ENCODE measurements at regions not wholly inside any gene's neighbourhood (a gene's known extent, or its start where the extent isn't known, plus 50 kb on each side); places are given as distances from the start of the nearest gene placed in this dataset.
"Not testable (repeated sequence)": the region's sequence is repeated elsewhere in the genome, so short reads cannot be mapped to it uniquely, and the experiment has no call there.

GRCh38 chr1:67482733-67483482 is 52.7 kb upstream of the SERBP1 start:
- H3K27ac Mint-ChIP-seq, result no peak overlapping the region
- H3K36me3 Mint-ChIP-seq, result no peaks in the 10 kb centered on the region
- no peaks in the 10 kb centered on the region for H3K9me3 Mint-ChIP-seq
- no peaks in the 10 kb centered on the region for H3K27me3 Mint-ChIP-seq
- H3K4me1 Mint-ChIP-seq, result peaks cover 3% of the 10 kb centered on the region
- no peak overlapping the region for H3K4me3 Mint-ChIP-seq

DNA sequence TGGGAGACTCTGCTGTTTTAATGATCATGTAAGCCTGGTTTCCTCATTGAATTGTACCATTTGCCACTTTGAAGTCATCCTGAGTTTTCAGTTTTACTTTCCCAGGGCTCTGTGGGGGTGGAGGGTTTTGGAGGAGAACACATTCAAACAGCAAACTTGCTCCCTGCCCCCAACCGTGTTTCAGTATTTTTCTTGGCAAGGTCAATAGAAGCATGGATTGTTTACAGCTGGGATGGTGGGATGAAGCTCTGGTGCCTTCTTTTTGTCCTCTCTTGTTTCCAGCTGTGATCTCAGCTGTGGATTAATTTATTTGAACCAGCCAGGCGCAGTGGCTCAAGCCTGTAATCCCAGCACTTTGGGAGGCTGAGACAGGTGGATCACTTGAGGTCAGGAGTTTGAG is 54.3 kb upstream of the SERBP1 start:
- Mint-ChIP-seq H3K27ac (no peak overlapping the region), H3K4me1 (no peaks in the 10 kb centered on the region), H3K9me3 (no peaks in the 10 kb centered on the region), H3K36me3 (no peaks in the 10 kb centered on the region), H3K27me3 (no peaks in the 10 kb centered on the region), H3K4me3 (no peak overlapping the region)

- no peak overlapping the region for H3K27ac Mint-ChIP-seq
- H3K4me1 Mint-ChIP-seq, result no peaks in the 10 kb centered on the region
- H3K36me3 Mint-ChIP-seq, result no peaks in the 10 kb centered on the region
- no peaks in the 10 kb centered on the region for H3K27me3 Mint-ChIP-seq
- H3K9me3 Mint-ChIP-seq, result no peaks in the 10 kb centered on the region
- H3K4me3 Mint-ChIP-seq, result no peak overlapping the region
Observed at GRCh38 chr1:67485046-67485811, 55.0 kb upstream of the SERBP1 start.

GRCh38 chr1:67489643-67490042 is 59.4 kb upstream of the SERBP1 start:
- no peaks in the 10 kb centered on the region for H3K36me3 Mint-ChIP-seq
- H3K4me3 Mint-ChIP-seq, result no peak overlapping the region
- no peaks in the 10 kb centered on the region for H3K9me3 Mint-ChIP-seq
- no peaks in the 10 kb centered on the region for H3K27me3 Mint-ChIP-seq
- H3K4me1 Mint-ChIP-seq, result no peaks in the 10 kb centered on the region
- H3K27ac Mint-ChIP-seq, result no peak overlapping the region

DNA sequence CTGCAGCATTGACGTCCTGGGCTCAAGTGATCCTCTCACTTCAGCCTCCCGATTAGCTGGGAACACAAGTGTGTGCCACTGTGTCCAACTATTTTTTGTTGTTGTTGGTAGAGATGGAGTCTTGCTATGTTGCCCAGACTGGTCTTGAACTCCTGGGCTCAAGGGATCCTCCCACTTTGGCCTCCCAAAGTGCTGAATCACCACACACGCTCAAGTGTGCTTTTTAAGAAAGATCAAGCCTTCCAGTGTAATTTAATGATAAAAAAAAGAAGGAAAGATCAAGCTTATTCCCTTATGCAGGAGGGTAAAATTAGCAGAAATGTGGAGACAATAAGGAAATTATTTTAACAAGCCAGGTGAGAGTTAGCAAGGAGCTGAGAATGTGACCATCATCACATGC is 61.1 kb upstream of the SERBP1 start:
- Mint-ChIP-seq H3K27me3 (no peaks in the 10 kb centered on the region), H3K4me3 (no peak overlapping the region), H3K4me1 (no peaks in the 10 kb centered on the region), H3K36me3 (no peaks in the 10 kb centered on the region), H3K27ac (no peak overlapping the region), H3K9me3 (no peaks in the 10 kb centered on the region)

- Mint-ChIP-seq H3K27ac (no peak overlapping the region), H3K36me3 (no peaks in the 10 kb centered on the region), H3K4me3 (no peak overlapping the region), H3K4me1 (no peaks in the 10 kb centered on the region), H3K9me3 (no peaks in the 10 kb centered on the region), H3K27me3 (no peaks in the 10 kb centered on the region)
Observed at GRCh38 chr1:67493148-67493547, 62.9 kb upstream of the SERBP1 start.

DNA sequence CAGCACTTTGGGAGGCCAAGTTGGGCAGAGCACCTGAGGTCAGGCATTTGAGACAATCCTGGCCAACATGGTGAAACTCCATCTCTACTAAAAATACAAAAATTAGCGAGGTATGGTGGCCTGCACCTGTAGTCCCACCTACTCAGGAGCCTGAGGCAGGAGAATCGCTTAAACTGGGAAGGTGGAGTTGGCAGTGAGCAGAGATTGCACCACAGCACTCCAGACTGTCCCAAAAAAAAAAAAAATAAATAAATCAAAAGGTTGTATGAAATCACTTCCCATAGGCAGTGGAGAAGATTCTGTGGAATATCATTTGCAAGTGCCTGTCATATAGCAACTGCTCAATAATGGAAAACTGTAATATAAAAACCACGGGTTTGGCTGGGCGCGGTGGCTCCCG is 65.1 kb upstream of the SERBP1 start:
- H3K4me3 Mint-ChIP-seq, result no peak overlapping the region
- H3K9me3 Mint-ChIP-seq, result no peaks in the 10 kb centered on the region
- H3K27me3 Mint-ChIP-seq, result no peaks in the 10 kb centered on the region
- H3K4me1 Mint-ChIP-seq, result peaks cover 1% of the 10 kb centered on the region
- H3K36me3 Mint-ChIP-seq, result no peaks in the 10 kb centered on the region
- H3K27ac Mint-ChIP-seq, result no peak overlapping the region

DNA sequence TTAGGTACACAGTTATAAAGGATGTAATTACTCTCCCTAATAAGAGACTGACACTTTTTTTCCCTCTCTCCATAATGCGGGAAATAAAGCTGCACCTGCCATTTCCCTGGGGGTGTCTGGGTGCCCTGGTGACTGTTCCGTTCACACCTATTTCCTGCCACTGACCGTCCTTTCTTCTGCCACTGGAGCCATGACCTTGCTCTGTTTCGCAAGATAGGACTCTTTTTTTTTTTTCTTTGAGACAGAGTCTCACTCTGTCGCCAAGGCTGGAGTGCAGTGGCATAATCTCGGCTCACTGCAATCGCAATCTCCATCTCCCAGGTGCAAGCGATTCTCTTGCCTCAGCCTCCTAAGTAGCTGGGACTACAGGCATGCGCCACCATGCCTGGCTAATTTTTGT is 66.1 kb upstream of the SERBP1 start:
- Mint-ChIP-seq H3K4me1 (peaks cover 5% of the 10 kb centered on the region), H3K36me3 (no peaks in the 10 kb centered on the region), H3K9me3 (no peaks in the 10 kb centered on the region), H3K4me3 (no peak overlapping the region), H3K27ac (no peak overlapping the region), H3K27me3 (no peaks in the 10 kb centered on the region)

GRCh38 chr1:67500413-67500959 is 70.3 kb upstream of the SERBP1 start:
- no peaks in the 10 kb centered on the region for H3K27me3 Mint-ChIP-seq
- H3K36me3 Mint-ChIP-seq, result no peaks in the 10 kb centered on the region
- no peak overlapping the region for H3K4me3 Mint-ChIP-seq
- peaks cover 5% of the 10 kb centered on the region for H3K4me1 Mint-ChIP-seq
- H3K9me3 Mint-ChIP-seq, result no peaks in the 10 kb centered on the region
- peak overlapping the region; percentile 46 for H3K27ac Mint-ChIP-seq

DNA sequence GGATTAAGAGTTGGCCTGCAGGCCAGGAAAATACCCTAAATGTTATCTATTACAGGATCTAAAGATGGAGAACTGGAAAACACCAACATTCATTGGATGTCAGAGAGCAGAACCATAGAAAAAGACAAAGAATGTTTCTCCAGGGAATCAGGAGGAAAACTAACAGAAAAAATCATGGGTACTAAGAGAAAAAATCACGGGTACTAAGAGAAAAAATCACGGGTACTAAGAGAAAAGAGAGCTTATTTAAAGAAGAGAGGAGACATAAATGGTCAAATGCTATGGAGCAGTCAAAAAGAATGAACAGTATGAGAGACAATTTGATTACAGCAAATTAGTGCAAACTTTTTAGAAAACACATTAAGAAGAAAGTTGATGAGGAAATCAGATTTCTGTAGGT is 73.8 kb upstream of the SERBP1 start:
- Mint-ChIP-seq H3K36me3 (no peaks in the 10 kb centered on the region), H3K27ac (no peak overlapping the region), H3K27me3 (no peaks in the 10 kb centered on the region)

GRCh38 chr1:67513392-67514294 is 83.4 kb upstream of the SERBP1 start:
- not testable (repeated sequence) for H3K4me3 Mint-ChIP-seq, H3K27me3 Mint-ChIP-seq, H3K9me3 Mint-ChIP-seq, H3K4me1 Mint-ChIP-seq, H3K27ac Mint-ChIP-seq, H3K36me3 Mint-ChIP-seq

More for the DNA sequence above, 73.8 kb upstream of the SERBP1 start:
- H3K4me3 Mint-ChIP-seq, result no peak overlapping the region
- no peaks in the 10 kb centered on the region for H3K9me3 Mint-ChIP-seq
- peaks cover 5% of the 10 kb centered on the region for H3K4me1 Mint-ChIP-seq

DNA sequence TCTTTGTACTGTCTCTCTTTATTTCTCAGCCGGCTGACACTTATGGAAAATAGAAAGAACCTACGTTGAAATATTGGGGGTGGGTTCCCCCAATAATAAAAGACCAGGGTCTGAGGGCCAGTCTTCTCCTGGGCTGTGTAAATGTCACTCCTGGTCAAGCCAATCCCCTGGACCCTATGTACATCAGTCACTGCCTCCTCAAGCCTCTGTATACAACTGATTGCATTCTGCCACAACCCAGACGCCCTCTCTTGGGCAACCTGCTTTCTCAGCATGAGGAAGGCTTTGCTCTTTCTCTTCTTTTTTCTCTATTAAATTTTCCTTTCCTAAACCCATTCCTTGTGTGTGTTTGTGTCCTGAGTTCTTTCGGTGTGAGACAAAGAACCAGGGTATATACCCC is 84.1 kb upstream of the SERBP1 start:
- H3K36me3 Mint-ChIP-seq, result peaks cover 8% of the 10 kb centered on the region
- H3K27me3 Mint-ChIP-seq, result peaks cover 2% of the 10 kb centered on the region
- no peaks in the 10 kb centered on the region for H3K4me1 Mint-ChIP-seq
- no peak overlapping the region for H3K4me3 Mint-ChIP-seq
- peaks cover 10% of the 10 kb centered on the region for H3K9me3 Mint-ChIP-seq
- H3K27ac Mint-ChIP-seq, result no peak overlapping the region

- H3K4me3 Mint-ChIP-seq, result no peak overlapping the region
Observed at GRCh38 chr1:67514786-67515185, 84.6 kb upstream of the SERBP1 start.

GRCh38 chr1:67515324-67516080 is 85.3 kb upstream of the SERBP1 start:
- Mint-ChIP-seq H3K36me3 (peaks cover 8% of the 10 kb centered on the region), H3K4me3 (no peak overlapping the region), H3K27me3 (peaks cover 2% of the 10 kb centered on the region), H3K4me1 (no peaks in the 10 kb centered on the region), H3K27ac (no peak overlapping the region), H3K9me3 (peaks cover 10% of the 10 kb centered on the region)

More at GRCh38 chr1:67514786-67515185, 84.6 kb upstream of the SERBP1 start:
- Mint-ChIP-seq H3K36me3 (peaks cover 8% of the 10 kb centered on the region), H3K9me3 (peaks cover 10% of the 10 kb centered on the region), H3K4me1 (no peaks in the 10 kb centered on the region), H3K27me3 (peaks cover 2% of the 10 kb centered on the region), H3K27ac (no peak overlapping the region)

DNA sequence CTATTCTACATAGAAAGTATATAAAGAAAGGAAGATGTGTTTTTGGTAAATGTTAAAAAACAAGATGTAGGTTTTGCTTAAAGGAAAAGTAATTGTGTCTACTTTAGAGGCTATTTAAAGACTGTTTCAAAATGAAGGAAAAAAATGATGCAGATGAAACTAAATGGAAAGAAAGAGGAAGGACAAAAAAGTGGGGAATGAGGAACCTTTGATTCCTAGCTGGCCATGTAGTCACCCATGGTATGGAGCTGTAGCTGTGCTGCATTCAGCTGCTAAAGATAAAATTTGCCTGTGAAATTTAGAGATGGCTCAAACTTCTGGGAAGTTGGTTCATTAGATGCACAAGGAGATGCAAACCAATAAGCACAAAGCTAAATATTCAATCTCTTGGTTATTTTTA is 86.8 kb upstream of the SERBP1 start:
- H3K27me3 Mint-ChIP-seq, result peaks cover 2% of the 10 kb centered on the region
- no peaks in the 10 kb centered on the region for H3K4me1 Mint-ChIP-seq
- H3K9me3 Mint-ChIP-seq, result peaks cover 10% of the 10 kb centered on the region
- H3K27ac Mint-ChIP-seq, result no peak overlapping the region
- H3K4me3 Mint-ChIP-seq, result no peak overlapping the region
- H3K36me3 Mint-ChIP-seq, result peaks cover 5% of the 10 kb centered on the region
